ENCODE measurements at regions not wholly inside any gene's neighbourhood (a gene's known extent, or its start where the extent isn't known, plus 50 kb on each side); places are given as distances from the start of the nearest gene placed in this dataset.

DNA sequence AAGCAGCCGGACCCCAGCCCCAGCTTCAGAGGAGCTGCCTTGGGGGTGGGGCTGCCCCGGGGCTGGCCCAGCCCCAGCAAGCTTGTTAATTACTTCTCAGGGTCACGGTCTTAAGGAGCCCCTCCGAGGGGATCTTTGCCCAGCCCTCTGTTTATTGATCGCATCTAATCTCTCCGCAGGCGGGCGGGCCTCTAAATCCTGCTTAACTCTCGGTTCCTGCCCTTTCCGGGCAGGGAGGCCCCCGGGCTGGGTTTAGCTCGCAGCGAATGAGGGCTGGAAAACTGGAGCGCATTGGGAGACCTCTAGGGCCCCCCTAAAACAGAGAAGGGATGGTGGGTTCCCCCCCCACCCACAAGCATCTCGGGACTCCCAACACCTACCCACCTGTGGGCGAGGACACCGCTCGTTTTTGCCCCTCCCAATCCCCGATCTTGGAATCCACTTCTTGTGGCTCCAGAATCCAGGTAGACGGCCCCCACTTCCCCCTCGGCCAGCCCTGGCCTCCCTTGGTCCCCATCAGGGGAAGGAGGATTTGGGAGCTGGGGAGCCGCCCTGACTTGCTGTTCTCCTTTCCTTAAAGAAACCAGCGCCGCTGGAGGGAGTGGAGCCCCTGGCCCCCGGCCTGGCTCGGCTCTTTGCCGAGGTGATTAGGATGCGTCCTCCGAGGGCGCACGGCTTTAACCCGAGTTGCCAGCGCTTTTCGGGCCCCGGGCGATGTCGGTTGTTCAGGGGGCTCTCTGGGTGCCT is 59.5 kb upstream of the ADGRL1 start:
- TF ChIP-seq, protein P1, sequence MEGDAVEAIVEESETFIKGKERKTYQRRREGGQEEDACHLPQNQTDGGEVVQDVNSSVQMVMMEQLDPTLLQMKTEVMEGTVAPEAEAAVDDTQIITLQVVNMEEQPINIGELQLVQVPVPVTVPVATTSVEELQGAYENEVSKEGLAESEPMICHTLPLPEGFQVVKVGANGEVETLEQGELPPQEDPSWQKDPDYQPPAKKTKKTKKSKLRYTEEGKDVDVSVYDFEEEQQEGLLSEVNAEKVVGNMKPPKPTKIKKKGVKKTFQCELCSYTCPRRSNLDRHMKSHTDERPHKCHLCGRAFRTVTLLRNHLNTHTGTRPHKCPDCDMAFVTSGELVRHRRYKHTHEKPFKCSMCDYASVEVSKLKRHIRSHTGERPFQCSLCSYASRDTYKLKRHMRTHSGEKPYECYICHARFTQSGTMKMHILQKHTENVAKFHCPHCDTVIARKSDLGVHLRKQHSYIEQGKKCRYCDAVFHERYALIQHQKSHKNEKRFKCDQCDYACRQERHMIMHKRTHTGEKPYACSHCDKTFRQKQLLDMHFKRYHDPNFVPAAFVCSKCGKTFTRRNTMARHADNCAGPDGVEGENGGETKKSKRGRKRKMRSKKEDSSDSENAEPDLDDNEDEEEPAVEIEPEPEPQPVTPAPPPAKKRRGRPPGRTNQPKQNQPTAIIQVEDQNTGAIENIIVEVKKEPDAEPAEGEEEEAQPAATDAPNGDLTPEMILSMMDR (IDR thresholded peaks at IDR 0.05), result no peak
- TF ChIP-seq FOXM1 (IDR thresholded peaks at IDR 0.05; ENCODE audit: low read depth) (no peak), JUND (IDR thresholded peaks at IDR 0.05) (no peak), NRF1 (IDR thresholded peaks at IDR 0.05; ENCODE audit: low read depth, low read length) (no peak), YY1 (IDR thresholded peaks at IDR 0.05; ENCODE audit: low read depth) (no peak), SMC3 (IDR thresholded peaks at IDR 0.05; ENCODE audit: low read depth, low read length) (no peak), GATA2 (CRISPR knock-in tag; IDR thresholded peaks at IDR 0.05) (no peak), POLR2AphosphoS5 (IDR thresholded peaks at IDR 0.05; ENCODE audit: low read depth, low read length) (no peak), FOSL2 (IDR thresholded peaks at IDR 0.05; ENCODE audit: borderline replicate concordance, low read depth) (no peak), GABPA (IDR thresholded peaks at IDR 0.05; ENCODE audit: low read depth) (no peak)
- TF ChIP-seq, protein P2, sequence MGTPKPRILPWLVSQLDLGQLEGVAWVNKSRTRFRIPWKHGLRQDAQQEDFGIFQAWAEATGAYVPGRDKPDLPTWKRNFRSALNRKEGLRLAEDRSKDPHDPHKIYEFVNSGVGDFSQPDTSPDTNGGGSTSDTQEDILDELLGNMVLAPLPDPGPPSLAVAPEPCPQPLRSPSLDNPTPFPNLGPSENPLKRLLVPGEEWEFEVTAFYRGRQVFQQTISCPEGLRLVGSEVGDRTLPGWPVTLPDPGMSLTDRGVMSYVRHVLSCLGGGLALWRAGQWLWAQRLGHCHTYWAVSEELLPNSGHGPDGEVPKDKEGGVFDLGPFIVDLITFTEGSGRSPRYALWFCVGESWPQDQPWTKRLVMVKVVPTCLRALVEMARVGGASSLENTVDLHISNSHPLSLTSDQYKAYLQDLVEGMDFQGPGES (IDR thresholded peaks at IDR 0.05; ENCODE audit: low read depth, low read length), result no peak
- TF ChIP-seq, protein P3, sequence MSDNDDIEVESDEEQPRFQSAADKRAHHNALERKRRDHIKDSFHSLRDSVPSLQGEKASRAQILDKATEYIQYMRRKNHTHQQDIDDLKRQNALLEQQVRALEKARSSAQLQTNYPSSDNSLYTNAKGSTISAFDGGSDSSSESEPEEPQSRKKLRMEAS (IDR thresholded peaks at IDR 0.05; ENCODE audit: low read depth), result no peak
- TF ChIP-seq, protein P4, sequence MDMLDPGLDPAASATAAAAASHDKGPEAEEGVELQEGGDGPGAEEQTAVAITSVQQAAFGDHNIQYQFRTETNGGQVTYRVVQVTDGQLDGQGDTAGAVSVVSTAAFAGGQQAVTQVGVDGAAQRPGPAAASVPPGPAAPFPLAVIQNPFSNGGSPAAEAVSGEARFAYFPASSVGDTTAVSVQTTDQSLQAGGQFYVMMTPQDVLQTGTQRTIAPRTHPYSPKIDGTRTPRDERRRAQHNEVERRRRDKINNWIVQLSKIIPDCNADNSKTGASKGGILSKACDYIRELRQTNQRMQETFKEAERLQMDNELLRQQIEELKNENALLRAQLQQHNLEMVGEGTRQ (IDR thresholded peaks at IDR 0.05; ENCODE audit: borderline replicate concordance, low read depth, low read length), result no peak

Measured in SK-N-SH (cell line).